Chondrocyte (in vitro differentiated cells): ENCODE measurements at regions not wholly inside any gene's neighbourhood (a gene's known extent, or its start where the extent isn't known, plus 50 kb on each side); places are given as distances from the start of the nearest gene placed in this dataset.
A peak's percentile ranks its signal among the peaks of the same experiment; 100 is the strongest.

Experiments
- DNase-seq: peaks from one replicate; pipeline ENCODE4 v3.0.0; 2021; ENCODE audit warnings: mixed read lengths, low spot score
- H3K27ac Mint-ChIP-seq: one replicate; pipeline ENCODE4 v1.8.0; 2021; ENCODE audit warnings: mild to moderate bottlenecking, moderate library complexity, mixed read lengths; ENCODE audit not compliant: unreplicated experiment
- H3K27me3 Mint-ChIP-seq: 2 replicates; pipeline ENCODE4 v1.8.0; 2021; ENCODE audit warnings: low read depth, mixed read lengths
- H3K36me3 Mint-ChIP-seq: 2 replicates; pipeline ENCODE4 v1.8.0; 2021; ENCODE audit warnings: low read depth, mixed read lengths
- H3K4me1 Mint-ChIP-seq: 2 replicates; pipeline ENCODE4 v1.8.0; 2021; ENCODE audit warnings: low read depth, mild to moderate bottlenecking, mixed read lengths
- H3K4me3 Mint-ChIP-seq: one replicate; pipeline ENCODE4 v1.8.0; 2021; ENCODE audit warnings: mild to moderate bottlenecking, moderate library complexity, mixed read lengths; ENCODE audit not compliant: unreplicated experiment
- H3K9me3 Mint-ChIP-seq: 2 replicates; pipeline ENCODE4 v1.8.0; 2021; ENCODE audit warnings: low read depth, mixed read lengths
- TF ChIP-seq, protein P1 (sequence below): fragments of 200-600 bp; sonication (generic); IDR thresholded peaks from 2 replicates; pipeline ENCODE4 v1.5.0; 2021; ENCODE audit warnings: antibody characterized with exemption, mild to moderate bottlenecking, moderate library complexity

GRCh38 chr2:64910972-64911433, 78.2 kb upstream of the SLC1A4 start:
- no peak for DNase-seq
- no peak overlapping the region for H3K4me3 Mint-ChIP-seq
- peaks cover 6% of the 10 kb centered on the region for H3K27me3 Mint-ChIP-seq
- H3K9me3 Mint-ChIP-seq = no peaks in the 10 kb centered on the region
- TF ChIP-seq, protein P1, sequence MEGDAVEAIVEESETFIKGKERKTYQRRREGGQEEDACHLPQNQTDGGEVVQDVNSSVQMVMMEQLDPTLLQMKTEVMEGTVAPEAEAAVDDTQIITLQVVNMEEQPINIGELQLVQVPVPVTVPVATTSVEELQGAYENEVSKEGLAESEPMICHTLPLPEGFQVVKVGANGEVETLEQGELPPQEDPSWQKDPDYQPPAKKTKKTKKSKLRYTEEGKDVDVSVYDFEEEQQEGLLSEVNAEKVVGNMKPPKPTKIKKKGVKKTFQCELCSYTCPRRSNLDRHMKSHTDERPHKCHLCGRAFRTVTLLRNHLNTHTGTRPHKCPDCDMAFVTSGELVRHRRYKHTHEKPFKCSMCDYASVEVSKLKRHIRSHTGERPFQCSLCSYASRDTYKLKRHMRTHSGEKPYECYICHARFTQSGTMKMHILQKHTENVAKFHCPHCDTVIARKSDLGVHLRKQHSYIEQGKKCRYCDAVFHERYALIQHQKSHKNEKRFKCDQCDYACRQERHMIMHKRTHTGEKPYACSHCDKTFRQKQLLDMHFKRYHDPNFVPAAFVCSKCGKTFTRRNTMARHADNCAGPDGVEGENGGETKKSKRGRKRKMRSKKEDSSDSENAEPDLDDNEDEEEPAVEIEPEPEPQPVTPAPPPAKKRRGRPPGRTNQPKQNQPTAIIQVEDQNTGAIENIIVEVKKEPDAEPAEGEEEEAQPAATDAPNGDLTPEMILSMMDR = no peak
- H3K36me3 Mint-ChIP-seq = no peaks in the 10 kb centered on the region
- H3K27ac Mint-ChIP-seq = no peak overlapping the region
- peaks cover 10% of the 10 kb centered on the region for H3K4me1 Mint-ChIP-seq

- H3K4me1 Mint-ChIP-seq = peaks cover 19% of the 10 kb centered on the region
- no peaks in the 10 kb centered on the region for H3K36me3 Mint-ChIP-seq
- H3K27ac Mint-ChIP-seq = no peak overlapping the region
These were observed 75.8 kb upstream of the SLC1A4 start for GRCh38 chr2:64913357-64913869.

GRCh38 chr2:64914247-64914646, 75.0 kb upstream of the SLC1A4 start:
- TF ChIP-seq, protein P1 = no peak
- Mint-ChIP-seq H3K4me1 (peaks cover 19% of the 10 kb centered on the region), H3K9me3 (no peaks in the 10 kb centered on the region), H3K27ac (no peak overlapping the region), H3K27me3 (no peaks in the 10 kb centered on the region), H3K4me3 (no peak overlapping the region), H3K36me3 (no peaks in the 10 kb centered on the region)
- DNase-seq = no peak

More at GRCh38 chr2:64913357-64913869, 75.8 kb upstream of the SLC1A4 start:
- TF ChIP-seq, protein P1 = peak; percentile 50
- Mint-ChIP-seq H3K27me3 (peaks cover 5% of the 10 kb centered on the region), H3K4me3 (no peak overlapping the region), H3K9me3 (no peaks in the 10 kb centered on the region)
- no peak for DNase-seq

DNA sequence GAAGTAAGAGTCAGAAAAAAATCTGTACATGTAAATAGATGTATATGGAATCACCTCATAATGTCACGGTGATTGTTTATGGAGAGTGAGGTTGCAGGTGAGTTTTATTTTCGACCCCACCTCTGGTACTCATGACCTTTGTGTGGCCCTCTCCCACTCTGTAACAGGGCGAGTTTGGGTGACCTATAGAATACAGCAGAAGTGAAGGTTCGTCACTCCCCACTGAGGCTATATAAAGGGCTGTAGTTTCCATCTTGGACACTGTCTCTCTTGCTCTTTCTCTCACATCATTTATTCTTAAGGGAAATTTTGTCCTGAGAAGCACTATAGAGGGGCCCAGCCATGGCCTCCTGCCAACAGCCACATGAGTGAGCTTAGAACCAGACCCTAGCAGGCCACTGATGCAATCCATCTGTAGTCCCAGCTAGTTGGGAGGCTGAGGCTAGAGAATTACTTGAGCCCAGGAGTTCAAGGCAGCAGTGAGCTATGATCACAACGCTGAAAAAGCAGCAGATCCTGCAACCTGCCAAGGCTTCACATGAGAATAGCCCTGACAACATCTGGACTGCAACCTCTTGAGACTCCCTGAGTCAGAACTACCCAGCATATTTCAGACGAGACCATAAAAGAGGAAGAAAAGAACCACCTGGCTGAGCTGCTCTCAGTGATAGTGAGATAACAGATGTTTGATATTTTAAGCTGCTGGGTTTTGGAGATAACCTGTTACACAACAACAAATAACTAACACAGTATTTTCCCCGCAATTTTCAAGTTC, 74.3 kb upstream of the SLC1A4 start:
- Mint-ChIP-seq H3K4me3 (no peak overlapping the region), H3K27ac (peak overlapping the region; percentile 53), H3K9me3 (no peaks in the 10 kb centered on the region), H3K27me3 (no peaks in the 10 kb centered on the region), H3K4me1 (peaks cover 19% of the 10 kb centered on the region), H3K36me3 (no peaks in the 10 kb centered on the region)
- no peak for DNase-seq
- TF ChIP-seq, protein P1 = no peak

DNA sequence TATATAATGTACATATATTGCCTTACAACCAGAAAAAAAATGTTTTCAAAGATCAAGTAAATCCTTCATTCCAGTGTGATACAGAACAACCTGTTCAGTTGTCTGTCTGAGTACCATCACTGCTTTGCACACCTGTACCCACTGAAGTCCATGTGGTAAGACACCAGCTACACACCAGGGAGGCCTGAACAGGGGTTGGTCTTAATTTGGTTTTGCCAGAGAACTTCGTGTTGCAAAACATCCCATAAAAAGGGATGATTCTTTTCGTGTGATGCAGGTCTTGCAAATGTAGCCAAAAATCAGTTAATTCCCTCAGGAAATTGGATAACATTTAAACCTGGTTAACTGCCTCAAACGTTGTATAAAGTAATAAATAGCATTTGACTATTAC, 73.7 kb upstream of the SLC1A4 start:
- Mint-ChIP-seq H3K36me3 (no peaks in the 10 kb centered on the region), H3K27ac (no peak overlapping the region), H3K27me3 (no peaks in the 10 kb centered on the region), H3K4me3 (no peak overlapping the region), H3K9me3 (no peaks in the 10 kb centered on the region), H3K4me1 (peaks cover 19% of the 10 kb centered on the region)
- no peak for DNase-seq
- TF ChIP-seq, protein P1 = no peak
